GM23248 (cell line): ENCODE measurements at regions not wholly inside any gene's neighbourhood (a gene's known extent, or its start where the extent isn't known, plus 50 kb on each side); places are given as distances from the start of the nearest gene placed in this dataset.
"Not testable (repeated sequence)": the region's sequence is repeated elsewhere in the genome, so short reads cannot be mapped to it uniquely, and the experiment has no call there.

Experiments
- EZH2 ChIP-seq: fragments of 200-600 bp; sonication (generic); IDR thresholded peaks from 2 replicates; pipeline ENCODE4 v1.6.1; 2018; ENCODE audit warnings: antibody characterized with exemption, mild to moderate bottlenecking; ENCODE audit not compliant: insufficient read depth, poor library complexity, severe bottlenecking
- EZH2phosphoT487 ChIP-seq: fragments of 200-600 bp; sonication (generic); IDR thresholded peaks from 2 replicates; pipeline ENCODE4 v1.6.1; 2018; ENCODE audit warnings: antibody characterized with exemption, moderate library complexity, mild to moderate bottlenecking, low read depth; ENCODE audit not compliant: insufficient read depth

DNA sequence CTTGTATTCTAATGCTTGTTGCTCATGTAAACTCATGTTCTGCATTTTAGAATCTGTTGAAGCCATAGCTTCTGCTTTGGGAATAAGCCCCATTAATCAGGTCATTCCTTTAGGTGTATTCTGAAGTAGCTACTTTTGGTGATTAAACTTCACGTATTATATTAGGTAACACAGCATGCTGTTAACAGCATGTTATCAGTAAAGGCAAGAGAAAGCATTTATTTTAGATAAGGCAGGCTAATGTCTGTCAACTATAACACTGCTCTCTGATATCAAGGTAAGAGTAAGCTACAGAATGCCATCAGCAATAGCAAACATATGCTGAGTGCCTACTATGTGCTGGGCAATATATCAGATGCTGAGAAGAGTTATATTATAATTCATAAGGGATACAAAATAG, 726.4 kb downstream of the TTLL7 start:
- not testable (repeated sequence) for TF ChIP-seq EZH2, EZH2phosphoT487
